DMS53 treated with DMSO at 0.1 percent for 48 hours (cell line): ENCODE measurements at regions not wholly inside any gene's neighbourhood (a gene's known extent, or its start where the extent isn't known, plus 50 kb on each side); places are given as distances from the start of the nearest gene placed in this dataset.

Experiments used
- DNase-seq: peaks from one replicate; lab custom pipeline; 2025; ENCODE audit not compliant: unreplicated experiment; lab: John Stamatoyannopoulos, UW

DNA sequence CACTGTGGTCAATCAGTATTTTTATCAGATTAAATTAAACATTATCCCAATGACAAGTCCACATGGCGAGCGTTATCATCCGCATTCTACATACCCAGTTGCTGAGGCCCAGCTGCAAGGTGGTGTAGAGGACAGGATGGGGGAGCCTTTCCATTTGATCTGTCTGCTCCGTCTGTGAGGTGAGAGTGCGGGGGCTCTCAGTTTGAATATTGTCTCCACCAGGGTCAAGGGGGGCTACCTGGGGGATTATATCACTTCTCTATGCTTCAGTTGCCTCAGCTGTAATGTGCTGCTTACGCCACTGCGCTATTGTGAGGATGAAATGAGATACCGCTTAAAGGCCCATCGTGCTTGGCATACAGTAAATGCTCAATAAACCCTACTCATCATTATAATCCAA lies 1106.0 kb downstream of the BCL11B start:
- no peak for DNase-seq

DNA sequence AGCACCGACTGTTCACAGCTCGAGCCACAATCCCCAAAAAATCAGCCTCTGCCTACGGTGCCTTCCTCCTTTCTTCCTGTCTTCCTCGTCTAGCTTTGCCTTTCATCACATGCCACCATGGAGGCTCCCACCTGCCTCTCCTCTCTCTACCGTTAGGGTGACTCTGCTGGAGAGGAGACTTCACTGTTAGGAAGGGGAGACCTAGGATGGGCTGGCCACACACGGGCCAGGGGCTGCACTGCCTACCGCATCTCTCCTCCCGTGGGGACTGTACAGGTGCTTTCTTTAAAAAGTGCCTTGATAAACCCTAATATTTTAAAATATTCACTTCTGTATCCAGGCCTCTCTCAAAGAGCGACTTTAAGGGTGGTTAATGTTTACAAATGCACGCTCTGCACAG lies 1104.7 kb downstream of the BCL11B start:
- no peak for DNase-seq

DNA sequence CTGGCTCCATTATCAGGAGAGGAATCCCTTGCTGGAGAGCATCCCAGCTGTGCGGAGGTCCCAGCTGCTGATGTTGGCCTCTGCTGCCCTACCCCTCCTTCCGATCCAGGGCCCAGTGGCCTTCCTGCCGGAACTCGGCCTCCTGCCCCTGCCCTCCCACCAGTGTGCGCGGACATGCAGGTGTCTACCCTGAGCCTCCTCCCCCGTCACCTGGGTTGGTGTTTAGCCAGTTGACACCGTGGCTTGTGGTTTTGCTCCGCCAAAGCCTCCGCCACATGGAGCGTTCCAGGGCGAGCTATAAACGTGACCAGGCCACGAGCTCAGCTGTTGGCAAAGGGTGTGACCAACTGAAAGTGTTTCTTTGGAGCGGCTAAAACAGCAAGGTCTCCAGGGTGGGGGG lies 1104.3 kb downstream of the BCL11B start:
- DNase-seq = no peak

DNA sequence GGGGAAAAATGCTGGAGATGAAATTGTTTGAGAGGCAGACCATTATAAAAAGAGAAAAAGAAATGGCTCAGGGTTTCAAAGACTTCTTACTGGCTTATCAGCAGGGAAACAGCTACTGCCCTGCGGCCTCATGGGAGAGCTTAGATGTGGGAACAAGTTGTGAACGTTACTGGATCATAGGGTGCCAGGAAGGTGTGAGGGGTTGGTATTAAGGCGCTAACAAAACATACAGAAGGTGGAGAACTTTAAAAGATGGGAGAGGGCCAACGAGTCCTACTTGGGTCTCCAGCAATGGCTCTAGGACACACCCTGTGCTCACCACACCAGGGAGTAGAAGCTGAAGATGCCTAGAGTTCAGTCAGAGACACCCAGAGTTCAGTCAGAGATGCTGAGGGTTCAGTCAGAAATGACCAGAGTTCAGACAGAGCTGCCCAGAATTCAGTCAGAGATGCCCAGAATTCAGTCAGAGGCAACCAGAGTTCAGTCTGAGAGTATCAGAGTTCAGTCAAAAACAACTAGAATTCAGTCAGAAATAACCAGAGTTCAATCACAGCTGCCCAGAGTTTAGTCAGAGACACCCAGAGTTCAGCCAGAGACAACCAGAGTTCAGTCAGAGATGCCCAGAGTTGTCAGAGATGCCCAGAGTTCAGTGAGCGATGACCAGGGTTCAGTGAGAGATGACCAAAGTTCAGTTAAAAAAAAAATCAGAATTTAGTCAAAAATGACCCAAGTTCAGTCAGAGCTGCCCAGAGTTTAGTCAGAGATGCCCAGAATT lies 1103.6 kb downstream of the BCL11B start:
- DNase-seq = no peak

DNA sequence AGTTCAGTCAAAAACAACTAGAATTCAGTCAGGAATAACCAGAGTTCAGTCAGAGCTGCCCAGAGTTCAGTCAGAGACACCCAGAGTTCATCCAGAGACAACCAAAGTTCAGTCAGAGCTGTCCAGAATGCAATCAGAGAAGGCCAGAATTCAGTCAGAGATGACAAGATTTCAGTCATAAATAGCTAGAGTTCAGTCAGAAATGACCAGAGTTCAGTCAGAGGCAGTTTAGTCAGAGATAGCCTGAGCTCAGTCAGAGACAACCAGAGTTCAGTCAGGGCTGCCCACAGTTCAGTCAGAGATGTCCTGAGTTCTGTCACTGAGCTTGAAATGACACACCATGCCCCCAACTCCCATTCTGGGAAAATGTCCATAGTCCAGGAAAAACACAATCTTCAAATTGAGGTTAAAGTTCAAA lies 1102.8 kb downstream of the BCL11B start:
- no peak for DNase-seq

DNA sequence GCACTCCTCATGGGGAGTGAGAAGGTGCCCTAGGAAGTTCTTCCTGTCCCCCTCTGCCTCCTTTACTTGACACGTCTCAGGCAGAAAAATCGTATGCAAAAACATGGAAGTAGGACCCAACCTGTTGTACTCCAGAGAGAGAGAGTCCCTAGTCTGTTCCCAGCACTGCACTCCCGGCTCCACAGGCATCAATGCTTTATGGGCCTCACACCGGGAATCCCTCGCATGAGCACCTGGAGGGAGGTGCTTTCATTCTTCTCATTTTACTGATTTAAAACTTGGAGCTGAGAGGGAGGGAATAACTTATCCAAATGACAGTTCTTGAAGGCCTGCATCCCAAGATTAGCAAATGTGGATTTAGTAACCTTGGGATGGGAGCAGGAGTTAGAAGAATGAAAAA lies 1101.4 kb downstream of the BCL11B start:
- DNase-seq = no peak

DNA sequence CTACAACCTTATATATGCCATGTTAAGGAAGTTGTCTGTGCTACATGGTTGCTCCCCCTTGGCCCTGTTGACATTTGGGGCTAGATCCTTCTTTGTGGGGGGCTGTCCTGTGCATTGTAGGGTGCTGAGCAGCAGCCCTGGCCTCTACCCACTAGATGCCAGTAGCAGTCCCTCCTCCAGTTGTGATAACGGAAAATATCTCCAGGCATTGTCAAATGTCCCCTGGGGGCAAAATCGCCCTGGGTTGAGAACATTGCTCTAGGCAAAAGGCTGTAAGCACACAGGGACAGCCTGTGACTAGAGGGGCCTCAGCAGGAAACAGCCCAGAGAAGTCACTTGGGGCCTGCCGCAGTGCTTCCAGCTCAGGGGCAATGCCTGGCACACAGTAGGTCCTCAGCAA lies 1100.3 kb downstream of the BCL11B start:
- DNase-seq = no peak

DNA sequence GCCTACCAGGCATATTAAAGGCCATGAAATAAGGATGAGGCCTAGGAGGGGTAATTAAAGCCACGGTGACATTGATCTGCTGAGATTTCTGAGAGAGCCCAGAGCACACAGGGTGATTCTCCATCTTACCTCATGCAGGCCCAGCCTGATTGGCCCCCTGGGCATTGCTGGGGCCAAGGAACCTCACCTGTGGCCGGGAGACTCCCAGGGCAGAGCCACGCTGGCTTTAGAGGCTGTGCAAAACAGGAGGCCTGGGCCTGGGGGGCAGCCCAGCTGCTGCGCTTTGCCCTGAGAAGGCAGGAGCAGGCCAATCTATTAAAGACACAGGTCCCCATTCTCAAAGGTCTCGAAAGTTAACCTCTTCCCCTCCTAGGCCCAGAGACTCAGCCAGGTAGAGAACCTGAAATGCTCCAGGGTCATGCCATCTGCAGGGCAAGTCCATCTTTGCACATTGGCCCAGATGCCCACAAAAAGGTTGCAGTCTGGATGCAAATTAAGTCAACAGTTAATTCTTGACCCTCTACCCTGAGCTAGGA lies 1099.7 kb downstream of the BCL11B start:
- DNase-seq = no peak

DNA sequence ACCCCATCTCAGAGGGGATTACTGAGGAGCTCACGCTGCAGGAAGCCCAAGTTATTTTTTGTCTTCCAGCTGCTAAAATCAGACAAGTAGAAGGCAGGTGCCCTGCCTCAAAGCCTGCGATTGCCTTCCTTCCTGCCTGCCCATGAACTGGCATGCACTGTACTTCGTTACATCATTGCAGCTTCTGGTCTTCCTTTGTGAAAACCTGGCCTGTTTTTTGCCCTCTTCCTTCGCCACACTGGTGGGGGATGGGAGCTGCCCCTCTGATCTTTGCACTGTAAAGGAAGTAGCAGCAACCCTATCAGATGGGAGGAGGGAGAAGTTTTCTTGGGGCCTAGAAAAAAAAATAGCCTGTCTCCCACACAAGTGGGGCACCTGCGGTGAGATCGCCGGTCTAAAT lies 1098.7 kb downstream of the BCL11B start:
- DNase-seq = no peak

DNA sequence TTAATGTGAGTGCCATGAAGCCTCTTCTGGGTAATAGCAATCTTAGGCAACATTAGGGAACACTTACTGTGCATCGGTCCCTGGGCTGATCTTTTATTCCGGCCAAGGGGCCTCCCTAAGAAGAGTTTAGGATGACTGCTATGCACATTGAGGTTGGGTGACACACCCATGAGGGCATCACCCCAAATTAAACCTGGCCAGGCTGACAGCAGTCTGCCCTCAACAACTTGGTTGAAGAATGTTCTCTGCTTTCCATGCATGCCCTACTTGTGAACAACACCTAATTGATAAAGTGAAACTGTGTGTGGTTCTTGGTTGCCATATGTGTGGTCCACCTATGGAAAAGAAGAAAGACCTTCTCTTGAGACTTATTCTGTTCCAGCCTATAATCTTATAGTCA lies 1098.0 kb downstream of the BCL11B start:
- DNase-seq = no peak

DNA sequence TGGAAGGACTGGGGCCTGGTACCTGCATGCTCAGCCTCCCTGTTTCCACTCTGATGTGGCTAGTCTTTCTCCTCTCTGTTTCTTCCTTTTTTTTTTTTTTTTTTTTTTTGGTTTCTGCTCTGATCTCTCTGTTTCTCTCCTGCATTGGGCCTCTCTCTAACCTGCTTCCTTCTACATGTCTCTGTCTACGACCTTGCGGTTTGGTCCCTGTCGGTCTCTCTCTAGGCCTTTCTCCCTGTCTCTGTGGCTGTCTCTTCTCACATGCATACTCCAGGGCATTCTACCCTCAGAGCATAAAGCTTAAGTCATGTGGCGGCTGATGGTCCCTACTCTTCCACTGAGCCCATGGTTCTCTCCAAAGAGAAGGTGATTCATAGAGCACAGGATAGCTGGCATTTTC lies 1096.6 kb downstream of the BCL11B start:
- DNase-seq = no peak

DNA sequence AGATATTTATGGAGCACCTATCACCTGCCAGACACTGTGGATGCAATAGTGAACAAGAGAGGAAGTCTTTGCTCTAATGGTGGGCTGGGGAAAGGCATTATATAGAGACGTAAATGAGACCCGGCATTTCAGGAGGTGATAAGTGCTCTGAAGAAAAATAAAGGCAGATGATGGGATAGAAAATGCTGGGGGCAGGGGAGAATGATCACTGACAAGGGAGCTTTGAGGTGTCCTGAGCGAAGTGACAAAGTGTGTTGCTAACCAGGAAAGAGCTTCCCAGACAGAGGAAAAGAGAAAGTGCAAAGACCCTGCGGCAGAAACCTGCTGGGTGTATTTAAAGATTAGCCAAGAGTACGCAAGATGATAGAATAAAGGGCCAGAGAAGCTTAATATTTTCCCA lies 1096.1 kb downstream of the BCL11B start:
- no peak for DNase-seq

DNA sequence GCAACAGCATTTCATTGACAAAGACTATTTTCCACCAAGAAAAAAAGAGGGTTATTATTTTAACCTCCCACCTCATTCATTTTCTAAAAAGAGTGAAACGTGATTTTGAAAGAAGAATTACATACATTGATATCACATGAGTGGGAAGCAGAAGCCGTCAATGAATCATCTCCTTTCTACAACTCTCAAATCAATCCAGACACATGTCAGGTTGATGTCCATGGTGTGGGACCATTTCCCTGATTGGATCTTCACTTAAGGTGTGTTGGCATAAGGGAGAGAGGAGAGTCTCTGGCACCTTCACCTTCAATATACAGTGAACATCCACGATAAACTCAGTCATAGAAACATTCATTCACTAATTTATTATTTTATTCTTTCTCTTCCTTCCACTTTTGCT lies 1095.1 kb downstream of the BCL11B start:
- no peak for DNase-seq

DNA sequence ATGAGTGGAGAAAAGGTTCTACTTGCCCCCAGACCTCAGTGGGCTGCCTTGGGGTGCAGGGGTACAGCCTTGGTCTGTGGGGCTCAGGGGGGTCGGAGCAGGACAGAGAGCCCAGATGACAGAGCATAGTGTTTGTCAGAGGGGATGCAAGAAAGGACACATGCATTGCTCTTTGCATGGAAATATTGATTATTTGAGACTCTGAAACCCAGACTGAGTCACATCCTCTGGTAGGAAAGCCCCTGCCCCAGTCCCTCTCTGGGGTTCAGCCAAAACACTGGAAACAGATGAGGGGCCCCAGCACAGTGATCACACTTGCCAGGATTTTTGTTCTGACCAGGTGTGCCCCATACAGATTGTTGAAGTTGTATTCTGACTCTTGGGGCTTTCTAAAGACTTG lies 1094.4 kb downstream of the BCL11B start:
- no peak for DNase-seq

DNA sequence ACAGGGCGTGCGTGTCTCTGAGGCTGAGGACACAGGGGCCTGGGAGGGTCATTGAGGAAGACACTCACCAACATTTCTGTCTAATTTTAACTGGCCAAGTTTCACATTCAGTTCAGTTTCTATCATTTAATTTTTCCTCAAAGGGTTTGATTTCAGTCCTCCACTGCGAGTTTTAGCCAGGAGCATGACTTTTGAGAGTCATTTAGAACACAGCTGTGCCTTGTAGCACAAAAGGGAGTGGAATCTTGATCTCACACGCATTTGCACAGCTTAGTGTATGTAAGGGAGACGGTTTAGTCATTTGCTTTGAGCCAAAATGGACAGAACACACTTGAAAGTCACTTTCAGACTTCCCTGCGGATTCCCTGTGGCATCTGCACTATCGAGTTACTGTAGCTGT lies 1090.8 kb downstream of the BCL11B start:
- DNase-seq = no peak

DNA sequence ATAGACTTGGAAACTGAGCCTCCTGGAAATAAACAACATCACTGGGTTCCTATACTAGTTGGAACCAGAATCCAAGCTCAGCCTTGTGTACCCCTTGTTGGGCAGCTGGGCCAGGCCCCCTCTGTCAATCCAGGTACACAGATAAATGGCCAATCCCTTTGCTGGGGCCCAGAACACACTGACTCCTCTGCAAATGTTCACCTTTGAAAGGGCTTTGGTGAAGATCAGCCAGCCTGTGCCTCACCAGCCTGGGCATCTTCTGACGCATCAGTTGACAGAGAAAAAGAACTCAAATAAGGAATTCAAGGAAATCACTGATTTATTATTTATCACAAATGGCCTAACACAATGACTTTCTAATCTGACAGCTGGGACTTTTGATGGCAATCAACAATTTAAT lies 1090.2 kb downstream of the BCL11B start:
- no peak for DNase-seq

DNA sequence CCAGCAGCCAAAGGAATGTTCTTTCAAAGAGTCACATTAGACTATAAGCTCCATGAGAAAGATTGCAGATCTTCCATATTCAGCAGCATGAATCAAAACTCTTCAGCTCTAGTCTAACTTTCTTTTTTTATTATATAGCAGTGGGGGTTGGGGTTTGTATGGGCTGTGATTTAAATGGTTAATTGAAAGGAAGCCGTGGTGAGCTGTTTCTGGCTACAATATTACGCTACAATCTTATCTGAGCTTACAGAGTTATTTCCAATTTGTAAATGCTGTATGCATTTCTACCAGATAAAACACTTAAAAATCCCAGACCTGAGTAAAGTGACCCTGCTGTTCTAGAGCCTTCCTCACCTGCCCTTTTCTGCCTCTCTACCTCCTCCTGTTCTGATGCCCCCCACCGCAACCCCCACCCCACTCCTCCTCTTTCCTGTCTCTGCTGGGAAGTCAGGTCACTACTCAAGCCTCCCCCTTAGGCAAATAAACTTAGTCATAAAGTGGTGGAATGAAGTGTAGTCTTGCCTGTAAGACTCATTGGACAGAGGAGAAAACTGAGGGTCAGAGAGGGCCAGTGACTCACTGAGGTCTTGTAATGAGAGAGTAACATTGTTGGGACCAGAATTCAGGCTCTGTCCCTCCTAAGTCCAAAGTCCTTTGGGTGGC lies 1089.5 kb downstream of the BCL11B start:
- no peak for DNase-seq

DNA sequence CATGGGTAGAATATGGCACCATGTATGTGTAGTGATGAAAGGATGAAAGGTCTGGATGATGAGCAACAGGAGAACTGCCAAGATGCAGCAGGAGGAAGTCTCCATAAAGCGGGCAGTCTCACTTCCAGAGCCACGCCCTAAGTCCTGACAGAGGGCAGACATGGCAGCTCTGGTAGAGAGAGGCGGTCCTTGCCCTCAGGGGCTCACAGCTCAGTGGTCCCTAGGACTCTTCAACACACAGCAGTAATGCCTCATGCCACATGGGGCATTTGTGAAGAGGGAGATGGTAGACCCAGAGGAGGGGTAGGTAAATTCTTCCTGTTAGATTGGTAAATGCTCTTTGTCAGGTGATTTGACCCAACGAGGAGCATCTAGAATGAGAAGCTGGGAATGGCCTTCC lies 1088.4 kb downstream of the BCL11B start:
- no peak for DNase-seq

DNA sequence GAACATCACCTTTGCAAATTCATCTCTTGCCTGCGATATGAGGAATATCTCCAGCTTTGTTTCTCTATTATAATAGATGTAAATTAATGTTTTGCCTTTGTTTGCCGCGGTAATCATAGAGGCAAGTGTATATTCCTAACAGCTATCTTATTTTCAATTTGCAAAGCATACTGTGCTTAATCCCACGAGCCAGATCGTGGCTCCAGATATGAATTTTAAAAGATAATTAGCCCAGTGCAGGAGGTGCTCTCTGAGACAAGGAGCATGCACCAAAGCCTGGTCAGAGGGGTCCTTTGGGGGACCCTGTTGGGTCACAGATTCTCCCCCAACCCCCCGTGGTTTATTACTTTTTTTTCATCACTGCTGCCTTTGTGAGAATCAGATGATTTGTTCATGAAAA lies 1087.5 kb downstream of the BCL11B start:
- no peak for DNase-seq

DNA sequence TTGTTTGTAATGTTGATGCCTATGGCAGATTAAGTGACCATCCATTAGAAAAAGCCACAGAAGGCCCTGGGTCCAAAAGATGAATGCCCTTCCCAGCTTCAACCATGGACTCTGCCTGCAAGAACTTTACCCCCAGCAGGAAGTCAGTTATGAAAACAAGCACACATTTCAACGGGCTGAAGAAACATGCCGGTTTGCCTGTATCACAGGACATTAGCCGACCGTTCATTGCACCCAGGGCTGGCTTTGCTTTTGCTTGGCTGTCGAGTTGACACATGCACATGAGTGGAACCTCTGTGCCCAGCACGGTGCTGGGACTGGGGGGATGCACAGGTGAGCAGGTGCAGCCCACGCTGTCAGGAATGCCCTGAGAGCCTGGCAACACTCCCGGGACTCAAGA lies 1087.0 kb downstream of the BCL11B start:
- no peak for DNase-seq

DNA sequence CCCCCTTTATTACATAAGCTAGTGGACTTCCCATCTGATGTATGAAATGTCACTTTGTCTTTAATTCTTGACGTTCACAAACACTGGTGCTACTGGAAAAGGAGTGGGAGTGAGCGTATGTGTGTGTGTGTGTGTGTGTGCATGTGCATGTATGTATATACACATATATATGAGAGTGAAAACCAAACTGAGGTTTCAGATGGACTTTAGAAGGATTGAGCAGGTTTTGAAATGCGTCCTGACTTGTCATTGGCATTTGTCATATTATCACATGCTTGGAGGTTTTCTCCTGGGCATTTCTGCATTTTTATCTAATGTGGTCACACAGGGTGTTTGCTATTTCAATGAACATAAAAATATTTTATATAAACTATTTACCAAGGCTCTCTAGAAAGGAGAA lies 1085.9 kb downstream of the BCL11B start:
- no peak for DNase-seq

DNA sequence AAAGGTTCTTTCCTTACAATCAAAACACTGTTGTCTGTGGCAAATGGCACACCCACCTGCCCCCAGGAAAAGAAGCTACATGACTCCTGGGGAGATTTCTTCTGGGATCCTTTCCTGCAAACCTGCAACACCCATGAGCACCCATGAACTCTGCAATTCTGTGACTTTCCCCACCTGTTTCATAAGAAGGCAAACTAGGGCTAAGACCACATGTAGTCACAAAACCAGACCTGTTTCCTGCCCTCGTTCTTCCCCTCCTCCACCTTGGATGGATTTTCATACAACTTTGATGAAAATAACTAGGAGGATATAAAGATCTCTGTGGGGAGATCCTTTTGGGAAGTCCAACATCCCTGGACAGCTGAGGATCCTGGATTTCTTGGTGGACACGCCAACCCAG lies 1084.7 kb downstream of the BCL11B start:
- no peak for DNase-seq

DNA sequence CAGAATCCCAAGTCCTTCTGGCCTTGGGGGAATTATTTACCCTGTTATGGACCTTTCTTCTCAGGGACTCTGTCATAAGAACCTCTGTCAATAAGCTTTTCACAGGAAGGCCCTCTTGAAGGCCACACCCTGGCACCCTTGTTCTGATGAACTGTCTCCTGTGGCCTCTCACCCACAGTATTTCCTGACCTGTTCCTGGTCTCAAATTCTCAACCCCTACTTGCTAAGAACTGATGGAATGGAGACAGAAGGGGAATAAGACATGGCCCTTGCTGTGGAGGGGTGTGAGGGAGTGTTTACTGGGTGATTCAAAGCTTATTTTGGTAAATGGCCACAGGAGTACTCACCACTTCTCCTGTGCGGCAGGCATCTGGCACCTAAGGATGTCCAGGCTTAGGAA lies 1082.9 kb downstream of the BCL11B start:
- no peak for DNase-seq
